GM21619 (cell line): ENCODE measurements at regions not wholly inside any gene's neighbourhood (a gene's known extent, or its start where the extent isn't known, plus 50 kb on each side); places are given as distances from the start of the nearest gene placed in this dataset.

Experiments
- ATAC-seq: cut with Tn5 transposase; IDR thresholded peaks from one replicate; pipeline ENCODE4 v1.9.1; 2021; ENCODE audit not compliant: unreplicated experiment

GRCh38 chr9:2925016-2925415 is 81.1 kb upstream of the PUM3 start:
- no peak for ATAC-seq

GRCh38 chr9:2924380-2924768 is 80.5 kb upstream of the PUM3 start:
- ATAC-seq: no peak

GRCh38 chr9:2923766-2924379 is 80.0 kb upstream of the PUM3 start:
- ATAC-seq: no peak

- no peak for ATAC-seq
Observed at GRCh38 chr9:2919347-2919746, 75.5 kb upstream of the PUM3 start.

- ATAC-seq: no peak
Observed at GRCh38 chr9:2916382-2916985, 72.6 kb upstream of the PUM3 start.

GRCh38 chr9:2913026-2913425 is 69.1 kb upstream of the PUM3 start:
- no peak for ATAC-seq

GRCh38 chr9:2907411-2907810 is 63.5 kb upstream of the PUM3 start:
- ATAC-seq: no peak

- ATAC-seq: no peak
Observed at GRCh38 chr9:2904242-2904930, 60.5 kb upstream of the PUM3 start.
